GM12865 (cell line): ENCODE measurements at regions not wholly inside any gene's neighbourhood (a gene's known extent, or its start where the extent isn't known, plus 50 kb on each side); places are given as distances from the start of the nearest gene placed in this dataset.

Experiments
- DNase-seq: peaks from one replicate; pipeline ENCODE4 v3.0.0; 2010; ENCODE audit warnings: low read depth
- H3K4me3 ChIP-seq: 2 replicates; pipeline ENCODE4 v1.5.1; 2011; ENCODE audit warnings: mild to moderate bottlenecking, low read depth, low read length, control low read depth
- TF ChIP-seq, protein P1 (sequence below): IDR thresholded peaks from 2 replicates; pipeline ENCODE4 v1.5.1; 2011; ENCODE audit warnings: low read length, control low read depth, low read depth, inconsistent platforms; ENCODE audit not compliant: insufficient read depth; ENCODE audit errors: missing control alignments

DNA sequence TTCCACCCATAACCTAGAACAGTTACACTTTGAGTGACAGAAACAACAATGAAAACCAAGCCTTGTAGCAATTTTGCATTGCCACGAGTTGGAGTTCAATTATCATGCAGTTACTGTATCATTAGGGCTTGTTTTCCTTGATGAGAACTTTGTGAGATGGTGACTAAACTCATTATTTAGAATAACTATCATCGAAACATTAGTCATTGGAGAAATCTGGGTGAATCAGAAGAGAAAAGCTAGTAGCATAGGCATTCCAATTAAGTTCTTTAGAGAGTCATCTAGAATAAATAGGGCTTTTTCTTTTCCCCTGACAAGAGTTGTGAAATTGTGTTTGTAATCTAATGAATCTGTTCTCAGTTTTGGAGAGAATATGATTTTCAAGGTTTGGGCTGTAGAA lies 122.8 kb upstream of the DOCK10 start:
- H3K4me3 ChIP-seq: no peak overlapping the region
- no peak for DNase-seq
- TF ChIP-seq, protein P1, sequence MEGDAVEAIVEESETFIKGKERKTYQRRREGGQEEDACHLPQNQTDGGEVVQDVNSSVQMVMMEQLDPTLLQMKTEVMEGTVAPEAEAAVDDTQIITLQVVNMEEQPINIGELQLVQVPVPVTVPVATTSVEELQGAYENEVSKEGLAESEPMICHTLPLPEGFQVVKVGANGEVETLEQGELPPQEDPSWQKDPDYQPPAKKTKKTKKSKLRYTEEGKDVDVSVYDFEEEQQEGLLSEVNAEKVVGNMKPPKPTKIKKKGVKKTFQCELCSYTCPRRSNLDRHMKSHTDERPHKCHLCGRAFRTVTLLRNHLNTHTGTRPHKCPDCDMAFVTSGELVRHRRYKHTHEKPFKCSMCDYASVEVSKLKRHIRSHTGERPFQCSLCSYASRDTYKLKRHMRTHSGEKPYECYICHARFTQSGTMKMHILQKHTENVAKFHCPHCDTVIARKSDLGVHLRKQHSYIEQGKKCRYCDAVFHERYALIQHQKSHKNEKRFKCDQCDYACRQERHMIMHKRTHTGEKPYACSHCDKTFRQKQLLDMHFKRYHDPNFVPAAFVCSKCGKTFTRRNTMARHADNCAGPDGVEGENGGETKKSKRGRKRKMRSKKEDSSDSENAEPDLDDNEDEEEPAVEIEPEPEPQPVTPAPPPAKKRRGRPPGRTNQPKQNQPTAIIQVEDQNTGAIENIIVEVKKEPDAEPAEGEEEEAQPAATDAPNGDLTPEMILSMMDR: no peak

DNA sequence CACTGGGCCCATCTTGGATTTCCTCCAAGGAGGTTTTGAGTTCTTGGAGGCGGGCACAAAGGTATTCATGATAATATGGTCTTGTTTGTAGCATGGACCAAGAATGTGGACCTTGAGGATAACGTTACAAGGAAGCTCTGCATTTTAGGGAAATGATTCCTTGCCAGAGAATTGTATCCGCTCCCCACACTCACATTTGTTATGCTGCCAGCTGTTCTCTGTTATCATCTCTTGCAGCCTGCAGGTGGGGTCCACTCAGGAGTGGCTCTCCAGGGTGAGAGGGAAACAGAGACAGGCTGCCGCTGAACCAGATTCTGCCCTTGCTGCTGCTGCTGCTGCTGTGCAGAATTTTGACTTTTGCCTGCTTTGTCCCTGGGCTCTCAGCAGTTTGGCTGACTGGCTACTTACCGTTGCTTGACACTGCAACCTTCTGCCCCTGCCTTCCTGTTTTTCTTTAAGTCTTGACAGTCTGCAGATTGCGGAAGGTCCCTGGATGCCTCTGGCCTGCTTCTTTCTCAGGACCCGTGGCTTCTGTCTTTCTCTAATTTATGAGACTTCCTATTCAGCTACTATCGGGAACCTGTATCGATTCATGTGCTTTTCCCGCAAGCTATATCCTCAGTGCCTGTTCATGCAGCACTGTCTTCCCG lies 122.3 kb upstream of the DOCK10 start:
- no peak for DNase-seq
- no peak overlapping the region for H3K4me3 ChIP-seq
- TF ChIP-seq, protein P1: no peak

DNA sequence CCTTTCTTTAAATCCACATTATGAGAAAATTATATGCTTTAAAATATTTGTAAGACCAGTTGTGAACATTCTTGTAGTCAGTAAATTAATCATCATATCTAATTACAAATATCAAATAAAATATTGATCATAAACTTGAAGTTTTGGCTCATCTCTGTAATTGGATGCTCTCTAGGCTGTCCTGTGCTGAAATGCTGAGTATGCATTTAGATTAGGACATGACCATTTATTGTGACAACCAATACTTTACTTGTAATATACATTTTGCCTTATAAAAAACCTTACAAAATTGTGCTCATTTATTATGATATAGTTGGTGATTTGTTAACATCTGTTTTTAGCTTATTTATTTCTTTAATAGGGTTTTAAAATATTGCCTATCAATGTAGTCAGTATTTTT lies 116.1 kb upstream of the DOCK10 start:
- TF ChIP-seq, protein P1: no peak
- no peak for DNase-seq
- H3K4me3 ChIP-seq: no peak overlapping the region

DNA sequence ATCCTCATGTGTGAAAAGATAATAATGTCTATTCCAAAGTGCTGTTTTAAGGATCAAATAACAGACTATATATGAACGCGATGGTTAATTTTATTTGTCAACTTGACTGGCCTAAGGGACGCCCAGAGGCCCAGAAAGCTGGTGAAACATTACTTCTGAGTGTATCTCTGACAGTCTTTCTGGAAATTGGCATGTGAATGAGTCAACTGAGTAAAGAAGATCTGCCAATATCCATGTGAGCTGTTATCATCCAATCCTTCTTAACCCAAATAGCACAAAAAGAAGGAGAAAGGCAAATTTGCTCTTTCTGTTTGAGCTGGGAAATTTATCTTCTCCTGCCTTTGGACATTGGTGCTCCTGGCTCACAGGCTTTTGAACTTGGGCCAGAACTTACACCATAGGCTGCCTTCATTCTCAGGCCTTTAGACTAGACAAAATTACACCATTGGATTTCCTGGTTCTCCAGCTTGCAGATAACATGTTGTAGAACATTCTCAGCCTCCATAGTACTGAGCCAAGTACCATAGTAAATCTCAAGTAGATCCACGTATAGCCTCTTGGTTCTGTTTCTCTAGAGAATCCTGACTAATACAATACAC lies 114.7 kb upstream of the DOCK10 start:
- TF ChIP-seq, protein P1: no peak
- no peak overlapping the region for H3K4me3 ChIP-seq
- DNase-seq: no peak

DNA sequence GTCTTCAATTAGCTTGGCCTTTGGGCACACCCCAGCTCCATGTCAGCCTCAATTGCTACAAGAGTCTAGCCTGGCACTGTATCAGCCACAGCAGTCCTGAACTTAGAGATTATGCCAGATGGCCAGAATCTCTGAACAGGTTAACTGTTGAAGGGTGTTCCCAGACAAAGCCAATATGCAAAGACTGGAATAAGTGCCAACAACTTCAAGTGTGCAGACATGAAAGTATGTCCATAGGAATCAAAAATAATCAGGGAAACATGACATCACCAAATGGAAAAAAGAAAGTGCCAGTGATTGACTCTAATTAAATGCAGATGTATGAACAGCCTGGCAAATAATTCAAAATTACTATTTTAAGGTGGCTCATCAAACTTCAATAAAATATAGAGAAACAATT lies 98.5 kb upstream of the DOCK10 start:
- no peak overlapping the region for H3K4me3 ChIP-seq
- TF ChIP-seq, protein P1: no peak
- DNase-seq: no peak

DNA sequence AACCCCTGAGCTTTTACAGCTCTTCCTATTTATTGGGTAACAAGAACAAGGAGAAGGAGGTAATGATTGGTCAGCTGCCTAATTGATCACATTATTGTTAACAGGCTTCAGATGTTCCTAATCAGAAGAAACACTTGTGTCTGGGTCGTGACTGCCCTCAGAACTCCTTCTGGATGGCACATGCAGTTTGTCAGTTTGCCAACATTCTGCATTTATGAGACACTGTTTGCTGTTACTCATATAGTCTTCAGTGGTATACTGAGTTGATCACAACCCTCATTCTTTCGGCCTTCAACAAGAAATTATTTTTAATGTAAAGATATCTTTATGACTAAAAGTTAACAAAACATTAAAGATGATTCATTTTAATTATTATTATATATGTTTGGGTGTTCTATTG lies 95.7 kb upstream of the DOCK10 start:
- H3K4me3 ChIP-seq: no peak overlapping the region
- no peak for DNase-seq
- TF ChIP-seq, protein P1: no peak

DNA sequence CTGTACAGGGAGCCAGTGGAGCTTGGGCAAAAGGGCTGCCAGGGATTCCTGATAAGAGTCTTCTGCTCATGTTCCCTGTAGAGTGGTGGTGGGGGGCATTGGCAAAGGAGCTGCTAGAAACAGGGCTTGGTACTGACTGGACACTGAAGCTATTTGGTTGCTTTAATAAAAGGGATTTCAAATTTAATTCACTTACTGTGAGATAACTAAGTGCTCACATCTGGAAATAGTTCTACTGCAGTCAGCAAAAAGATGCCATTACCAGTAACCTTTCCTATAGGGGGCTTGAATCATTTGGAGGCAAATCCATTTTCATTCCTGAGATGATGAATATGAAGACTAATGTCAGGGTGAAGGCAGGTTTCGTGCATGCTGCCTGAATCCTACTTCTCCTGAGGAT lies 94.3 kb upstream of the DOCK10 start:
- TF ChIP-seq, protein P1: no peak
- H3K4me3 ChIP-seq: no peak overlapping the region
- no peak for DNase-seq
